NT2/D1 (cell line): ENCODE measurements at regions not wholly inside any gene's neighbourhood (a gene's known extent, or its start where the extent isn't known, plus 50 kb on each side); places are given as distances from the start of the nearest gene placed in this dataset.

Source experiments
- SUZ12 ChIP-seq: IDR thresholded peaks from 2 replicates; pipeline ENCODE4 v1.6.1; 2011; ENCODE audit not compliant: insufficient read length, insufficient read depth; ENCODE audit errors: extremely low read depth
- YY1 ChIP-seq: IDR thresholded peaks from 2 replicates; pipeline ENCODE4 v1.6.1; 2011; ENCODE audit not compliant: insufficient read length, insufficient read depth
- ZNF274 ChIP-seq: IDR thresholded peaks from 2 replicates; pipeline ENCODE4 v1.6.1; 2011; ENCODE audit warnings: mild to moderate bottlenecking, low read depth, low read length

- TF ChIP-seq YY1 (no peak), ZNF274 (no peak), SUZ12 (no peak)
Observed at GRCh38 chr16:85461022-85461813, 151.9 kb upstream of the GSE1 start.
